ENCODE measurements at regions not wholly inside any gene's neighbourhood (a gene's known extent, or its start where the extent isn't known, plus 50 kb on each side); places are given as distances from the start of the nearest gene placed in this dataset.

DNA sequence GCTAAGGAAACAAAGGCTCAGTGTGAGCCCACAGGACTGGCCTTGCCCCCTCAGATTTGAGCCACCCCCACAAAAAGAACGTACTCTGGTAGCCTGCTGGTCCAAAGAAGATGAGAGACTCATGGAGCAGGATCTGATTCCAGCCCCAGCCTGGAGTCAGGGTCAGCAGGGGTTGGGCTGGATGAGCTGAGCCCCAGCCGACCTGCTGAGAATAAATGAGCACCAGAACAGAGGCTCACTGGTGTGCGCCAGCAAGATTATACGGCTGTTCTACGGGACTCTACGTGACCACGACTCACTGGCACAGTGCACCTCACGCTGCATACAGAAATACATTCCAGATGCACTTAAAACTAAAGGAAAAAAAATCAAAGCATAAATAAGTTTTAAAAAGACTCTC is 186.0 kb upstream of the RPL38 start:
- CTCF ChIA-PET, result no interaction called here
- peaks cover 0 to 16% (median 8%) of the 10 kb centered on the region in 5 donors for H3K27me3 Mint-ChIP-seq
- H3K9me3 Mint-ChIP-seq, result peaks cover 0 to 8% (median 0%) of the 10 kb centered on the region in 11 donors

DNA sequence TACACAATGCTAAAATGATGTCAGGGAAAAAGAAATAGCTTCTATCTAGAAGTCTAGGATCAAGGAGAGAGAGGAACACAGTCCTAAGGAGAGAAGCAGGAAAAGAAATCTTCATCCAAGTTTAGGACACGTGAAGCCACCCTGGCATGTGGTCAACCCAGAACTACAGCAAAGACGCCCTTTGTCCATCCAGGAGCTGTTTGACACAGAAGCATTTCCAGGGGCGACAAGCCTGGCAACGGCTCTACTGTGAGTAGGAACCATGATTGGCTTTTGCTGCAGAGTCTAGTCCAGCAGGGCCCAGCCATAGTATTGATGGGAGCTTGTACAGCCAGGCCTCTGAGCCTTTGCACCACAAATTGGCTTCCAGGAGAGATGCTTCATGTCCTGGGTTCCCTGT is 185.4 kb upstream of the RPL38 start:
- intact Hi-C loops (cut with micrococcal nuclease), result no loop called here
- Histone ChIP-seq H3K4me1 (ENCODE audit: control insufficient read depth in 2 of 2, insufficient read depth in 2 of 2, low read length in 2 of 2) (no peaks in the 10 kb centered on the region), H3K4me3 (ENCODE audit: low read length) (no peak overlapping the region), H3K36me3 (ENCODE audit: control insufficient read depth in 2 of 3, insufficient read depth in 3 of 3, low read length in 3 of 3) (no peaks in the 10 kb centered on the region), H3K27me3 (ENCODE audit: control insufficient read depth in 2 of 2, insufficient read depth in 2 of 2, low read length in 2 of 2) (no peaks in the 10 kb centered on the region), H3K27ac (ENCODE audit: low read depth, low read length) (no peak overlapping the region), H3K9me3 (ENCODE audit: control insufficient read depth in 2 of 3, low read length in 3 of 3) (no peaks in the 10 kb centered on the region)
- Mint-ChIP-seq H3K27me3 (peaks cover 0 to 12% (median 8%) of the 10 kb centered on the region in 5 donors), H3K4me3 (no peak overlapping the region), H3K9me3 (peaks cover 0 to 8% (median 0%) of the 10 kb centered on the region in 11 donors), H3K4me1 (peaks cover 0 to 10% (median 4%) of the 10 kb centered on the region in 7 donors), H3K36me3 (peaks cover 0 to 6% (median 0%) of the 10 kb centered on the region in 5 donors), H3K27ac (no peak overlapping the region)
- POLR2A ChIA-PET, result interaction anchor here (0.6 kb wide), 1 partner anchor 294 kb away, joined by 3 read pairs; no protein-coding TSS in a partner anchor
- no peak for DNase-seq
- CTCF ChIA-PET, result no interaction called here
- ATAC-seq, result no peak

More for the DNA sequence above, 186.0 kb upstream of the RPL38 start:
- ATAC-seq (no peak), DNase-seq (no peak)
- POLR2A ChIA-PET, result no interaction called here
- Histone ChIP-seq H3K4me3 (ENCODE audit: low read length) (no peak overlapping the region), H3K36me3 (ENCODE audit: control insufficient read depth in 2 of 3, insufficient read depth in 3 of 3, low read length in 3 of 3) (no peaks in the 10 kb centered on the region), H3K27me3 (ENCODE audit: control insufficient read depth in 2 of 2, insufficient read depth in 2 of 2, low read length in 2 of 2) (no peaks in the 10 kb centered on the region), H3K9me3 (ENCODE audit: control insufficient read depth in 2 of 3, low read length in 3 of 3) (no peaks in the 10 kb centered on the region), H3K4me1 (ENCODE audit: control insufficient read depth in 2 of 2, insufficient read depth in 2 of 2, low read length in 2 of 2) (peaks cover 0 to 3% of the 10 kb centered on the region in 2 donors), H3K27ac (ENCODE audit: low read depth, low read length) (no peak overlapping the region)
- Mint-ChIP-seq H3K36me3 (peaks cover 0 to 6% (median 0%) of the 10 kb centered on the region in 5 donors), H3K27ac (no peak overlapping the region), H3K4me1 (peaks cover 4 to 16% (median 9%) of the 10 kb centered on the region in 7 donors), H3K4me3 (no peak overlapping the region)
- intact Hi-C loops (cut with micrococcal nuclease), result no loop called here

DNA sequence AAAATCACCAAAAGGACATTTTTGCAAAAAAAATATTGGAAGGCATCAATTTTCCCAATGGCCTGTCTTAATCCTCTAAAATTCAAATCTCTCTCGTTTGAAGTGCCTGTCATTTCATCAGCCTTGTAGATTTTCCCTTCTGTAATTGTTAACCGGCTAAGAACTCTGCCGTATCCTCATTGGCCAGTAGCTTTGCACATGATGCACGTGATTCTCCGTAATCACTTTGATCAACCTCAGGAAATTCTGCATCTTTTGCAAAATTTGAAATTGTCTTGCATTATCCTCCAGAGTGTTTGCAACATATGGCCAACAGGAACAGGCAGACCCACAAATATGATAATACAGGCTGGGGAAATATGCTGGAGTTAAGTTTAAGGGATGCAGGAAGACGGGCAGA is 184.2 kb upstream of the RPL38 start:
- peaks cover 0 to 8% (median 0%) of the 10 kb centered on the region in 11 donors for H3K9me3 Mint-ChIP-seq
- POLR2A ChIA-PET, result no interaction called here
- H3K4me1 Mint-ChIP-seq, result peaks cover 0 to 3% (median 0%) of the 10 kb centered on the region in 7 donors
- H3K4me1 ChIP-seq (ENCODE audit: control insufficient read depth in 2 of 2, insufficient read depth in 2 of 2, low read length in 2 of 2), result no peaks in the 10 kb centered on the region
- no peak overlapping the region for H3K27ac Mint-ChIP-seq
- DNase-seq (no peak), ATAC-seq (no peak)
- no peak overlapping the region for H3K4me3 Mint-ChIP-seq
- CTCF ChIA-PET, result no interaction called here
- peaks cover 0 to 6% (median 0%) of the 10 kb centered on the region in 5 donors for H3K36me3 Mint-ChIP-seq
- no peaks in the 10 kb centered on the region for H3K36me3 ChIP-seq (ENCODE audit: control insufficient read depth in 2 of 3, insufficient read depth in 3 of 3, low read length in 3 of 3)
- H3K27me3 ChIP-seq (ENCODE audit: control insufficient read depth in 2 of 2, insufficient read depth in 2 of 2, low read length in 2 of 2), result no peaks in the 10 kb centered on the region
- no peaks in the 10 kb centered on the region for H3K9me3 ChIP-seq (ENCODE audit: control insufficient read depth in 2 of 3, low read length in 3 of 3)
- intact Hi-C loops (cut with micrococcal nuclease), result no loop called here
- no peak overlapping the region for H3K4me3 ChIP-seq (ENCODE audit: low read length)
- no peak overlapping the region for H3K27ac ChIP-seq (ENCODE audit: low read depth, low read length)
- H3K27me3 Mint-ChIP-seq, result peaks cover 0 to 8% (median 5%) of the 10 kb centered on the region in 5 donors

DNA sequence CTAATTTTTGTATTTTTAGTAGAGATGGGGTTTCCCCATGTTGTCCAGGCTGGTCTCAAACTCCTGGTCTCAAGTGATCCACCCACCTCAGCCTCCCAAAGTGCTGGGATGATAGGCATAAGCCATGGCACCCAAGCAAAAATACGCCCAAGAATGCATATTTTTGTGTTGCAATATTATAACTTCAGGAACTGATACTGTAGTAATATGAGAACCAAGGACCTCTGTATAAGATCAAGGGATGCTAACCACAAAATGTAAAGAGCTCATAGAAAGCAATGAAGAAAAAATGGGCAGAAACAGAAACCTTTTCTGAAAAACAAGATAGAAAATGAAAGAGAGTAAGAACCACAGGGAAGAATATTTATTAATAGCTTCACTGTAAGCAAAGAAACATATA is 183.6 kb upstream of the RPL38 start:
- no peak for ATAC-seq
- H3K4me3 Mint-ChIP-seq, result no peak overlapping the region
- no peaks in the 10 kb centered on the region for H3K36me3 ChIP-seq (ENCODE audit: control insufficient read depth in 2 of 3, insufficient read depth in 3 of 3, low read length in 3 of 3)
- H3K36me3 Mint-ChIP-seq, result peaks cover 0 to 6% (median 0%) of the 10 kb centered on the region in 5 donors
- peaks cover 0 to 7% (median 0%) of the 10 kb centered on the region in 11 donors for H3K9me3 Mint-ChIP-seq
- no peak overlapping the region for H3K27ac Mint-ChIP-seq
- H3K27me3 Mint-ChIP-seq, result peaks cover 0 to 8% (median 5%) of the 10 kb centered on the region in 5 donors
- CTCF ChIA-PET, result no interaction called here
- H3K4me3 ChIP-seq (ENCODE audit: low read length), result no peak overlapping the region
- POLR2A ChIA-PET, result no interaction called here
- H3K4me1 Mint-ChIP-seq, result peaks cover 0 to 3% (median 0%) of the 10 kb centered on the region in 7 donors
- no peaks in the 10 kb centered on the region for H3K27me3 ChIP-seq (ENCODE audit: control insufficient read depth in 2 of 2, insufficient read depth in 2 of 2, low read length in 2 of 2)
- H3K9me3 ChIP-seq (ENCODE audit: control insufficient read depth in 2 of 3, low read length in 3 of 3), result no peaks in the 10 kb centered on the region
- no peak for DNase-seq
- H3K27ac ChIP-seq (ENCODE audit: low read depth, low read length), result no peak overlapping the region
- intact Hi-C loops (cut with micrococcal nuclease), result no loop called here
- H3K4me1 ChIP-seq (ENCODE audit: control insufficient read depth in 2 of 2, insufficient read depth in 2 of 2, low read length in 2 of 2), result no peaks in the 10 kb centered on the region

- CTCF ChIA-PET, result no interaction called here
- no peak overlapping the region for H3K4me3 Mint-ChIP-seq
These were observed 183.0 kb upstream of the RPL38 start for GRCh38 chr17:74020522-74020921.

GRCh38 chr17:74024871-74025531 is 178.5 kb upstream of the RPL38 start:
- ATAC-seq (no peak), DNase-seq (no peak)
- H3K36me3 ChIP-seq (ENCODE audit: control insufficient read depth in 2 of 3, insufficient read depth in 3 of 3, low read length in 3 of 3), result no peaks in the 10 kb centered on the region
- peaks cover 0 to 7% (median 0%) of the 10 kb centered on the region in 5 donors for H3K27me3 Mint-ChIP-seq
- no peaks in the 10 kb centered on the region for H3K27me3 ChIP-seq (ENCODE audit: control insufficient read depth in 2 of 2, insufficient read depth in 2 of 2, low read length in 2 of 2)
- no peak overlapping the region for H3K27ac ChIP-seq (ENCODE audit: low read depth, low read length)
- no peaks in the 10 kb centered on the region for H3K4me1 ChIP-seq (ENCODE audit: control insufficient read depth in 2 of 2, insufficient read depth in 2 of 2, low read length in 2 of 2)
- H3K36me3 Mint-ChIP-seq, result no peaks in the 10 kb centered on the region
- H3K9me3 Mint-ChIP-seq, result no peaks in the 10 kb centered on the region
- H3K4me3 ChIP-seq (ENCODE audit: low read length), result no peak overlapping the region
- H3K4me1 Mint-ChIP-seq, result peaks cover 0 to under 1% (median 0%) of the 10 kb centered on the region in 7 donors
- POLR2A ChIA-PET, result no interaction called here
- intact Hi-C loops (cut with micrococcal nuclease), result no loop called here
- no peaks in the 10 kb centered on the region for H3K9me3 ChIP-seq (ENCODE audit: control insufficient read depth in 2 of 3, low read length in 3 of 3)
- CTCF ChIA-PET, result no interaction called here
- no peak overlapping the region for H3K27ac Mint-ChIP-seq
- H3K4me3 Mint-ChIP-seq, result no peak overlapping the region

More at GRCh38 chr17:74020522-74020921, 183.0 kb upstream of the RPL38 start:
- ATAC-seq (no peak), DNase-seq (no peak)
- Histone ChIP-seq H3K36me3 (ENCODE audit: control insufficient read depth in 2 of 3, insufficient read depth in 3 of 3, low read length in 3 of 3) (no peaks in the 10 kb centered on the region), H3K9me3 (ENCODE audit: control insufficient read depth in 2 of 3, low read length in 3 of 3) (no peaks in the 10 kb centered on the region), H3K4me1 (ENCODE audit: control insufficient read depth in 2 of 2, insufficient read depth in 2 of 2, low read length in 2 of 2) (no peaks in the 10 kb centered on the region), H3K27me3 (ENCODE audit: control insufficient read depth in 2 of 2, insufficient read depth in 2 of 2, low read length in 2 of 2) (no peaks in the 10 kb centered on the region), H3K4me3 (ENCODE audit: low read length) (no peak overlapping the region), H3K27ac (ENCODE audit: low read depth, low read length) (no peak overlapping the region)
- intact Hi-C loops (cut with micrococcal nuclease), result no loop called here
- H3K4me1 Mint-ChIP-seq, result peaks cover 0 to 3% (median 0%) of the 10 kb centered on the region in 7 donors
- H3K9me3 Mint-ChIP-seq, result peaks cover 0 to 4% (median 0%) of the 10 kb centered on the region in 11 donors
- H3K36me3 Mint-ChIP-seq, result peaks cover 0 to 1% (median 0%) of the 10 kb centered on the region in 5 donors
- no peak overlapping the region for H3K27ac Mint-ChIP-seq
- POLR2A ChIA-PET, result no interaction called here
- H3K27me3 Mint-ChIP-seq, result peaks cover 0 to 7% (median 5%) of the 10 kb centered on the region in 5 donors

DNA sequence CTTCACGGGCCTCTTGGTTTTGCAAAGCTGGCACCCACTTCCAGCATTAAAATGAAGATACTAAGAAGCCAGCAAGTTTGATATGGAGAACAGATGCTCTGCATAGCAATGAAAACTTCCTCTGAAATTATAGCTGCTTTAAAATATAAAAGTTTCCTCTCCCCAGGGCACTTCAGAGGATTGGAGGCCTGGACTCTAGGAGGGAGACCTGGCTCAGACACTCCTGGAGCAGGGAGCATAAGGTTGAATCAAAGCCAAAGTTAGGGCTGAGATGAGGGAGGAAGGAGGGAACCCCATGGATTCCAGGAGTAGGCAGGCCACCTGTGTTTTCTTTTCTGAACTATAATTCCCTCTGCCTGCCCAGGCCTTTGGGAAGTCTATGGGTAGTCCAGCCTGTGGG is 176.0 kb upstream of the RPL38 start:
- intact Hi-C loops (cut with micrococcal nuclease), result no loop called here
- ChIA-PET CTCF (interaction anchor here (0.7 kb wide), 1 partner anchor 21 kb away, joined by 3 read pairs; no protein-coding TSS in a partner anchor), POLR2A (no interaction called here)
- Mint-ChIP-seq H3K4me3 (no peak overlapping the region), H3K36me3 (no peaks in the 10 kb centered on the region), H3K27me3 (peaks cover 0 to 8% (median 2%) of the 10 kb centered on the region in 5 donors), H3K4me1 (no peaks in the 10 kb centered on the region), H3K9me3 (no peaks in the 10 kb centered on the region), H3K27ac (no peak overlapping the region)
- ATAC-seq, result no peak
- H3K27me3 ChIP-seq (ENCODE audit: control insufficient read depth in 2 of 2, insufficient read depth in 2 of 2, low read length in 2 of 2), result no peaks in the 10 kb centered on the region
- no peak overlapping the region for H3K27ac ChIP-seq (ENCODE audit: low read depth, low read length)
- no peak for DNase-seq
- H3K4me3 ChIP-seq (ENCODE audit: low read length), result no peak overlapping the region
- H3K9me3 ChIP-seq (ENCODE audit: control insufficient read depth in 2 of 3, low read length in 3 of 3), result no peaks in the 10 kb centered on the region
- H3K4me1 ChIP-seq (ENCODE audit: control insufficient read depth in 2 of 2, insufficient read depth in 2 of 2, low read length in 2 of 2), result no peaks in the 10 kb centered on the region
- no peaks in the 10 kb centered on the region for H3K36me3 ChIP-seq (ENCODE audit: control insufficient read depth in 2 of 3, insufficient read depth in 3 of 3, low read length in 3 of 3)
